Endothelial cell (in vitro differentiated cells): ENCODE measurements at regions not wholly inside any gene's neighbourhood (a gene's known extent, or its start where the extent isn't known, plus 50 kb on each side); places are given as distances from the start of the nearest gene placed in this dataset.

Experiments
- DNase-seq: peaks from one replicate; pipeline ENCODE4 v3.0.0; 2021; ENCODE audit warnings: low spot score
- H3K27ac Mint-ChIP-seq: one replicate; pipeline ENCODE4 v1.8.0; 2021; ENCODE audit warnings: mixed read lengths, inconsistent platforms; ENCODE audit not compliant: unreplicated experiment
- H3K27me3 Mint-ChIP-seq: one replicate; pipeline ENCODE4 v1.8.0; 2021; ENCODE audit warnings: mild to moderate bottlenecking, moderate library complexity, mixed read lengths, inconsistent platforms; ENCODE audit not compliant: unreplicated experiment
- H3K36me3 Mint-ChIP-seq: one replicate; pipeline ENCODE4 v1.8.0; 2021; ENCODE audit warnings: mild to moderate bottlenecking, low read depth, mixed read lengths, inconsistent platforms; ENCODE audit not compliant: unreplicated experiment
- H3K4me1 Mint-ChIP-seq: one replicate; pipeline ENCODE4 v1.8.0; 2021; ENCODE audit warnings: mild to moderate bottlenecking, mixed read lengths, inconsistent platforms; ENCODE audit not compliant: unreplicated experiment
- H3K4me3 Mint-ChIP-seq: one replicate; pipeline ENCODE4 v1.8.0; 2021; ENCODE audit warnings: mild to moderate bottlenecking, mixed read lengths, inconsistent platforms; ENCODE audit not compliant: unreplicated experiment
- H3K9me3 Mint-ChIP-seq: one replicate; pipeline ENCODE4 v1.8.0; 2021; ENCODE audit warnings: mixed read lengths, inconsistent platforms; ENCODE audit not compliant: unreplicated experiment
- TF ChIP-seq, protein P1 (sequence below): fragments of 200-600 bp; sonication (generic); IDR thresholded peaks from one replicate; pipeline ENCODE4 v1.5.0; 2021; ENCODE audit warnings: antibody characterized with exemption; ENCODE audit not compliant: unreplicated experiment

DNA sequence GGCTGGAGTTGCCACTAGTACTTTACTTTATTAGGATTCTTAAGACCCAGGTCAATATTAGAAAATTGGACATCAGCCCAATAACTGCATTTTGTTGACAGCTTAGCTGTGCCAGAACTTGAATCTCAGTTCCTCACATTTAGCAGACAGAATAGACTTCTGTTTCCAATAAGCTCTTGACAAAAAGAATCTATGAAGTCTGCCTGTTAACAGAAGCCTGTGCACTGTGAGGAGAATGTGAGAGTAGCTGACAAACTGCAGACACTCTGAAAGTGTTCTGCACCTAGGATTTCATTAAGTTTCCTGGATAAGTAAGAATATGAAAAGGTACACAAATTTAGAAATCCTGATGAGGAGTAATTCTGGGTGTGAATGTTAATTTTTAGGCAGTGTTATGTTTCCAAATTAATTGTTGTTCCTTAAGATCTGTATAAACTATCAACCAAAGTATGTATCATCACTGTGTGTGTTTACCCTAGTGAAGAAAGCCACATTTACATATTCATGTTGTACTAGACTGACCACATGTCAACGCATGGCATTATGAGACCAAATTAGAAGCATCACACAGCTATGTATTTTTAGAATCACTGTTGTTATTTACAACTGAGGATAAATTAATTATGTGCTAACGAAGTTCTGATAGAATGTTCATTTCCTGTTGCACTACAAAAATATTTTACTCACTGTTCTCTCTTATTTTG, 756.4 kb upstream of the IGFBP7 start:
- no peak overlapping the region for H3K4me3 Mint-ChIP-seq
- no peak for DNase-seq
- TF ChIP-seq, protein P1, sequence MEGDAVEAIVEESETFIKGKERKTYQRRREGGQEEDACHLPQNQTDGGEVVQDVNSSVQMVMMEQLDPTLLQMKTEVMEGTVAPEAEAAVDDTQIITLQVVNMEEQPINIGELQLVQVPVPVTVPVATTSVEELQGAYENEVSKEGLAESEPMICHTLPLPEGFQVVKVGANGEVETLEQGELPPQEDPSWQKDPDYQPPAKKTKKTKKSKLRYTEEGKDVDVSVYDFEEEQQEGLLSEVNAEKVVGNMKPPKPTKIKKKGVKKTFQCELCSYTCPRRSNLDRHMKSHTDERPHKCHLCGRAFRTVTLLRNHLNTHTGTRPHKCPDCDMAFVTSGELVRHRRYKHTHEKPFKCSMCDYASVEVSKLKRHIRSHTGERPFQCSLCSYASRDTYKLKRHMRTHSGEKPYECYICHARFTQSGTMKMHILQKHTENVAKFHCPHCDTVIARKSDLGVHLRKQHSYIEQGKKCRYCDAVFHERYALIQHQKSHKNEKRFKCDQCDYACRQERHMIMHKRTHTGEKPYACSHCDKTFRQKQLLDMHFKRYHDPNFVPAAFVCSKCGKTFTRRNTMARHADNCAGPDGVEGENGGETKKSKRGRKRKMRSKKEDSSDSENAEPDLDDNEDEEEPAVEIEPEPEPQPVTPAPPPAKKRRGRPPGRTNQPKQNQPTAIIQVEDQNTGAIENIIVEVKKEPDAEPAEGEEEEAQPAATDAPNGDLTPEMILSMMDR = no peak
- H3K27ac Mint-ChIP-seq = no peak overlapping the region
- H3K9me3 Mint-ChIP-seq = no peaks in the 10 kb centered on the region
- H3K4me1 Mint-ChIP-seq = no peaks in the 10 kb centered on the region
- H3K36me3 Mint-ChIP-seq = no peaks in the 10 kb centered on the region
- H3K27me3 Mint-ChIP-seq = no peaks in the 10 kb centered on the region

DNA sequence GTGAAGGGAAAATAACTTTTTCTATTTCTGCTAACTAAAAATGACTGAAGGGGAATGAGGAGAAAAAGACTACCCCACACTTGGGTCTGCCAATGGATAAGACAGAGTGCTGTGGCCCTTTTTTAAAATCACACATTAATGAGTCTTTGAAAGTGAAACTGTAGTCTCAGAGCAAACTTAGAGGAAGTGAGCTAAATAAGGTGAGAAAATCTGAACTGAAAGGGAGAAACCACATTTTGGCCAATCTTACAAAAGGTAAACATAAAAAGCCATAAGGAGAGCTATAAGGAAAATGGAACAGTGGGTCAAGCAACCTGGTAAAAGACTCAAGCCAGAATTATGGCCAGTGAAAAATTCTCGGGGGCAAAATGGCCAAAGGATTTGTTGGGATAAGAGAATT, 755.1 kb upstream of the IGFBP7 start:
- DNase-seq = no peak
- Mint-ChIP-seq H3K36me3 (no peaks in the 10 kb centered on the region), H3K27ac (no peak overlapping the region), H3K9me3 (no peaks in the 10 kb centered on the region), H3K4me1 (no peaks in the 10 kb centered on the region), H3K27me3 (no peaks in the 10 kb centered on the region), H3K4me3 (no peak overlapping the region)
- TF ChIP-seq, protein P1 = no peak

DNA sequence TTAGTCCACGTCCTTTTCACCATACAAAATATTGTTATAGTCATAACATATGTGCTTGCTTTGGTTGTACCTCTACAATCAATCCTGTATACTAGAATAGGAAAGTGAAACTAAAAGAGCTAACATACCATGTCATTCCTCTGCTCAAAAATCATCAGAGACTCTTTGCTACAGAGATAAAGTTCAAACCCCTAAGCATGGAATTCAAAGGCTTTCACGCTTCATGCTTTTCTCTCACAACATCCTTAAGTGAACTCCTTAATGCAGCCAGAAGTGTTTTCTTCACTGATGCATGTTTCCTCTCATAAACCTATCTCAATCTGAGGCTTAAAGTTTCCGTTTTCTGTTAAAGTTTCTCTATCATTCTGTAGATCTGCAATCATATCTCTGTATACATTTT, 744.6 kb upstream of the IGFBP7 start:
- DNase-seq = no peak
- Mint-ChIP-seq H3K36me3 (no peaks in the 10 kb centered on the region), H3K4me3 (no peak overlapping the region), H3K4me1 (no peaks in the 10 kb centered on the region), H3K27me3 (no peaks in the 10 kb centered on the region), H3K9me3 (no peaks in the 10 kb centered on the region), H3K27ac (no peak overlapping the region)
- TF ChIP-seq, protein P1 = no peak

DNA sequence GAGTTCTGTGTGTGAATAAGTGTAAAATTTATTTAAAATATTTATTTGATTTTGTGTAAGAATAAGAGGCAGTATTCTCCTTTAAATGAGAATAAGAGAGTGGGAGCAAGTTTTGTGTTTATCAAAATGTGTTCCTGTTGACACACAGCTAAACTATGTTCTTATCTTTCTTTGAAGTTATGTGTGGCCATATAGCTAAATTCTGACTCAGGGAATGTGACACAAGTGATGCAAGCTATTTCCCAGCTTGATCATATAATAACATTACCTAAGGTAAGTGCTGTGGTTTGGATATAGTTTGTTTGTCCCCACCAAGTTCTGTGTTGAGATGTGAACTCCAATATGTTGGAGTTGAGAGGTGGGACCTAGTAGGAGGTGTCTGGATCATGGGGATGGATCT, 740.0 kb upstream of the IGFBP7 start:
- Mint-ChIP-seq H3K36me3 (no peaks in the 10 kb centered on the region), H3K9me3 (no peaks in the 10 kb centered on the region), H3K4me3 (no peak overlapping the region), H3K4me1 (no peaks in the 10 kb centered on the region), H3K27ac (no peak overlapping the region), H3K27me3 (no peaks in the 10 kb centered on the region)
- TF ChIP-seq, protein P1 = no peak
- DNase-seq = no peak

DNA sequence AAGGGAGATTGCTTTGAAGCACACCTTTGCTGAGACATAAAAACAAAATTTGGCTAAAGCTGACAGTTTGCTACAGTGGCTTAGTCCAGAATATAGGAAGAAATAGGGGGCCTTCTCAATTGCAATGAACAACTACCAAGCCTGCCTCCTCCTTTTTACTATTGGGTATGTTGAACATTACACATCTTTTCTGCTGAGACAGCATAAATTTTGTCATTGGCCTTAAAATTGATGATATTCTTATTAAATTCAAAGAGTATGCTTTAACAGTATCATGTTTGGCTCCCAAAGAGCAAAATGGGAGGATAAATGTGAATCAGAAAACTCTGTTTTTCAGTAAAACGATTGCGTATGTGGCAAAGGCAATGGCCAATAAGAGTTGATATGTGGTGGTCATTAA, 721.9 kb upstream of the IGFBP7 start:
- H3K9me3 Mint-ChIP-seq = no peaks in the 10 kb centered on the region
- no peak overlapping the region for H3K4me3 Mint-ChIP-seq
- no peaks in the 10 kb centered on the region for H3K27me3 Mint-ChIP-seq
- no peak overlapping the region for H3K27ac Mint-ChIP-seq
- H3K36me3 Mint-ChIP-seq = no peaks in the 10 kb centered on the region
- no peak for DNase-seq
- TF ChIP-seq, protein P1 = no peak
- no peaks in the 10 kb centered on the region for H3K4me1 Mint-ChIP-seq
